ENCODE measurements at regions not wholly inside any gene's neighbourhood (a gene's known extent, or its start where the extent isn't known, plus 50 kb on each side); places are given as distances from the start of the nearest gene placed in this dataset.

DNA sequence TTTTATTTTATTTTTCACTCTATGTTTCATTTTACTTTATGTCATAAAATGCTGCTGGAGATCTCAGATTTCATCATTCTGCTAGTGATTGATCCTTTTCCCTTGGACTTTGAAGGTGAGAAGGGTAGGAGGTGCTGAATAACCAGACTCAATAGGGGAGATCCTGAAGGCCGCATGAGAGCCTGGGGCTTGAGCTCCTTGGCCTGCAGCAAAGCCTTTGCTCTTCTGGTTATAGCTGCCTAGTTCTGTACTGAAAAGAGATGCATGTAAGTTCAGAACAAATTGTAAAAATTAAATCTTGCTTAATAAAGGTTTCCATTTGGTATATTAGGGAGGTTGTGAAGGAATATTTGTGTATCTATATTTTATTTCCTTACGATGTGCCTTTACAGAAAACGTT lies 430.2 kb downstream of the QKI start:
- DNase-seq, result no peak

- no peak for DNase-seq
Measured at GRCh38 chr6:163844357-163844756, 429.8 kb downstream of the QKI start.

DNA sequence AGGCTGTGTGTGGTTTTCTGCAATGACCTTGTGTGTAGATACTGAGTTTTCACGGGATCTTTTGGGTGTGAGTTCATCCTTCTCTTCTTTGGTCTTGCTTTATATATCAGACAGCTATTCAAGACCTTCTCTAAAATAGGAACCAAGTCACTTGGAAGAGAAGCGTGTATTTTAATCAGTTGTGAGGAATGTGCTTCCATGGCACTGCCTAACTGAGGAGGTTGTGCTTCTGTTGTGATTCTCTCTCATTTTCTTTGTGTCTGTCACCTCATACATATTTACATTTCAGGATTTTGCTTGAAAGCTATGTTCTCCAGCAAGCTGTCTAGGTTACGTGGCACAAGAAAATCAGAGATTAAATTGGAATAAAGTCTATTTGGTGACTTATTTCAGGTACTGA lies 428.7 kb downstream of the QKI start:
- no peak for DNase-seq

- DNase-seq, result no peak
Measured at GRCh38 chr6:163842467-163842866, 427.9 kb downstream of the QKI start.

- DNase-seq, result no peak
Measured at GRCh38 chr6:163841733-163842132, 427.2 kb downstream of the QKI start.

GRCh38 chr6:163841326-163841725 lies 426.8 kb downstream of the QKI start:
- no peak for DNase-seq

GRCh38 chr6:163840880-163841279 lies 426.4 kb downstream of the QKI start:
- DNase-seq, result no peak

GRCh38 chr6:163839296-163839695 lies 424.8 kb downstream of the QKI start:
- DNase-seq, result no peak

- DNase-seq, result no peak
Measured at GRCh38 chr6:163837691-163838431, 423.3 kb downstream of the QKI start.

- no peak for DNase-seq
Measured at GRCh38 chr6:163836876-163837690, 422.6 kb downstream of the QKI start.

- DNase-seq, result no peak
Measured at GRCh38 chr6:163835439-163836171, 421.1 kb downstream of the QKI start.

- no peak for DNase-seq
Measured at GRCh38 chr6:163834226-163834970, 419.9 kb downstream of the QKI start.

- no peak for DNase-seq
Measured at GRCh38 chr6:163831736-163832135, 417.2 kb downstream of the QKI start.

GRCh38 chr6:163830641-163831040 lies 416.1 kb downstream of the QKI start:
- DNase-seq, result no peak

GRCh38 chr6:163828038-163828795 lies 413.7 kb downstream of the QKI start:
- no peak for DNase-seq

DNA sequence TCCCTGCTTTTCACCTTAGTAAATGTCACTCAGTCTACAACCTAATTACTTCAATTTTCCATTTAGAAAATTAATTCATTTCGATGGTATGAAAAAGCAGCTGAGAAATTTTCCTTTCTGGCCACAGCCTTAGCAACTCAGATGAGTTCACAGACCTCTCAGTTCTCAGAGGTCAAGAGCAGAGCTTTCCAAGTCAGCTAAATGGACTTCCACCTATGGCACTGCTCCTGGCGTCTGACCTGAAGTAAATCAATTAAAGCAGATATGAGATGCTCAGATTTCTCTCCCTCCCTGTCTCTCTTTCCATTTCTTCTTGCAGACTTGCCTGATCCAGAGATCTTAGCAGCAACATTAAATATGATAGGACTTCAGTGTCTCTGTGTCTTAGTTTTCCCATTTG lies 412.6 kb downstream of the QKI start:
- no peak for DNase-seq

- no peak for DNase-seq
Measured at GRCh38 chr6:163826629-163827028, 412.1 kb downstream of the QKI start.

GRCh38 chr6:163825033-163825432 lies 410.5 kb downstream of the QKI start:
- no peak for DNase-seq

DNA sequence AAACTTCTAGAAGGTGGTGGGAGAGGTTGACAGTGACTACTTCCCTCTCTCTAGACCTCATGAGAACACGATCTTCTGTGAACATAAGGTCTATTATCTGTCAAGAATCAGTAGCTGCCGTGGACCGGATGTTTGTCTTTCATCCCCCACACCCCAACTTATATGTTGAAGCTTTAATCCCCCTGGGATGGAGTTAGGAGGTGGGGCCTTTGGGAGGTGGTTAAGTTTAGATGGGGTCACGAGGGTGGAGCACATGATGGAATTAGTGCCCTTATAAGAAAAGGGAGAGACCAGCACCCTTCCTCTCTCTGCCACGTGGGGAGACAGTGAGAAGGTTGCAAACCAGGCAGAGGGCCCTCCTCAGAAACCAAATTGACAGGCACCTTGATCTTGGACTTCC lies 409.1 kb downstream of the QKI start:
- no peak for DNase-seq

DNA sequence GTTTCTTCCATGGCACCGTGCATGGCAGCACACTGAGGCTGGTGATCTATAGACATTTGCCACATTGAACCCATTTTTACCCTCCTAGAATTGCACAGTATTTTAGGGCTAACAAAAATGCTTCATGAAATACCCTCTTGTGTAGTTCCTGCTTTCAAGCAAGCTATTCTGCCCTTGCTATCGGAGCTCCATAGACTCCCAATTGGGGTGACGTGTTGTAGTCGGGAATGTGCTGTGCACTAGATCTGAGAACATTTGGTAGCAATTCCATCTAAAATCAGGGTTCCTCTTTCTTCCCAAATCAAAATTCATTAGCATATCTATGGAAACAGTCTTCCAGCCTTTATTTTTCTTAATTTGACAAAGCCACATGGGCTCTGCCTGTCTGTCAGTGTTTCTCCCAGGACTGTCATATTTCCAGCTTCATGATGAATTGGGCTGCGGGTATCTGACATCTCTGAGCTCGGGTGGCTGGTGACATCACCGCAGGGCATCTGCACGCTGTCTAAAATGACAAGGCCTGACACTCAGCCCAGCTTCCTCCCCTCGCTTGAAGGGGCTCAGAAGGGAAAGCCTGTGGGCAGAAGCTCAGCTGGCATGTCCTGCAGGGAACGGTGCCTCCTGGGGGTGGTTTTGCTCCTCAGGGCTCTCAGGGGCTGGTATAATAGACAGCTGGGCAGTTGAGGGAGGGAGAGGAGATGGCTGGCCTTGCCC lies 406.4 kb downstream of the QKI start:
- DNase-seq, result no peak

DNA sequence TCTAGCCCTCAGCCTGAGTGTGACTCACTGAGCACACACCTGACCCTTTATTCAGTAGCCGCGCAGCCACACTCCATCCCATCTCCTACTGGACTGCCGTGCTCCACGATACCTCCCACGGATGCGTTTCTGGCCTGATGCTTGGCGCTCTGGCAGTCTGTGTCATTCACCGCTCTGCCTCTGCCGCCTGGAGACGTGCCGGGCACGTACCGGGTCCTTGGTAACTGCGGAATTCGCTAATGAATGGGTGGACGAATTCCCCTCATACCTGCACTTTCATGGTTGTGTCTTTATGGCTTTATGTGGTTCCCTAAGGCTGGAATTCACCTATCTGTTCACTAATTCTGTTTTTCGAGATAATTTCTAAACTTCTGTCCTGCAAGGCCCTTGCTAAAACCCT lies 405.7 kb downstream of the QKI start:
- DNase-seq, result no peak

Data from central memory CD4-positive, alpha-beta T cell (primary cell).